Neural cell (in vitro differentiated cells): ENCODE measurements at regions not wholly inside any gene's neighbourhood (a gene's known extent, or its start where the extent isn't known, plus 50 kb on each side); places are given as distances from the start of the nearest gene placed in this dataset.

Experiments
- EZH2 ChIP-seq: fragments of 200-600, 300-800 bp; shearing (Covaris generic), sonication (generic); IDR thresholded peaks from 2 replicates; pipeline ENCODE4 v1.6.1; 2014; ENCODE audit warnings: antibody characterized with exemption, low read length, borderline replicate concordance, mild to moderate bottlenecking; ENCODE audit not compliant: insufficient read depth, poor library complexity, severe bottlenecking
- POLR2AphosphoS5 ChIP-seq: IDR thresholded peaks from 2 replicates; pipeline ENCODE4 v1.6.1; 2012
- TAF1 ChIP-seq: IDR thresholded peaks from 2 replicates; pipeline ENCODE4 v1.6.1; 2012; ENCODE audit warnings: low read depth
- TF ChIP-seq, protein P1 (sequence below): fragments of 450-650 bp; IDR thresholded peaks from 2 replicates; pipeline ENCODE4 v1.5.1; 2014; ENCODE audit warnings: antibody characterized with exemption, mild to moderate bottlenecking, moderate library complexity; ENCODE audit not compliant: poor library complexity, severe bottlenecking

DNA sequence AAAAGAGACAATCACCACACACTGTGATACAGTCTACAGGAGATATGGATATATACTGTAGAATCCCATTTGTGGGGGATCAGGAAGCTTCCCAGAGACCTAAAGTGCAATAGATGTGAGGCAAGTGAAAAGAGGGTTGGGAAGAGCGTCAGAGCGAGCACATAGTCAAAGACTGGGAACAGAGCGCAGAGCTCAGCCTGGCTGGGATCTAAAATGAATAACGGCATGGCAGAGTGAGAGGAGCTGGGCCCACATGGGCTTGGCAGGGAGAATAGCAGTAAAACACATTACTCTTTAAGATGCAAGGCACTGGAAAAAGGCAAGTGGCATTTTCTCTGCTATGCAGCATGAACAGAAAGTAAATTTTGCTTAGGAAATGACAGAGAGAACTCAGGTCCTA lies 52.4 kb upstream of the BCL11A start:
- TF ChIP-seq TAF1 (no peak), EZH2 (no peak), POLR2AphosphoS5 (no peak)
- TF ChIP-seq, protein P1, sequence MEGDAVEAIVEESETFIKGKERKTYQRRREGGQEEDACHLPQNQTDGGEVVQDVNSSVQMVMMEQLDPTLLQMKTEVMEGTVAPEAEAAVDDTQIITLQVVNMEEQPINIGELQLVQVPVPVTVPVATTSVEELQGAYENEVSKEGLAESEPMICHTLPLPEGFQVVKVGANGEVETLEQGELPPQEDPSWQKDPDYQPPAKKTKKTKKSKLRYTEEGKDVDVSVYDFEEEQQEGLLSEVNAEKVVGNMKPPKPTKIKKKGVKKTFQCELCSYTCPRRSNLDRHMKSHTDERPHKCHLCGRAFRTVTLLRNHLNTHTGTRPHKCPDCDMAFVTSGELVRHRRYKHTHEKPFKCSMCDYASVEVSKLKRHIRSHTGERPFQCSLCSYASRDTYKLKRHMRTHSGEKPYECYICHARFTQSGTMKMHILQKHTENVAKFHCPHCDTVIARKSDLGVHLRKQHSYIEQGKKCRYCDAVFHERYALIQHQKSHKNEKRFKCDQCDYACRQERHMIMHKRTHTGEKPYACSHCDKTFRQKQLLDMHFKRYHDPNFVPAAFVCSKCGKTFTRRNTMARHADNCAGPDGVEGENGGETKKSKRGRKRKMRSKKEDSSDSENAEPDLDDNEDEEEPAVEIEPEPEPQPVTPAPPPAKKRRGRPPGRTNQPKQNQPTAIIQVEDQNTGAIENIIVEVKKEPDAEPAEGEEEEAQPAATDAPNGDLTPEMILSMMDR, result no peak
